Breast epithelium (tissue), 4 donors: ENCODE measurements at regions not wholly inside any gene's neighbourhood (a gene's known extent, or its start where the extent isn't known, plus 50 kb on each side); places are given as distances from the start of the nearest gene placed in this dataset.

Source experiments
- DNase-seq, 2 donors: peaks; one replicate each; pipeline ENCODE4 v3.0.0-alpha.2; 2019; ENCODE audit warnings: low spot score in 2 of 2
- H3K27ac ChIP-seq, 2 donors: fragments of 200-600 bp; sonication (generic) in 1 of 2; one replicate each; pipeline ENCODE4 v1.5.1; 2016 to 2019; ENCODE audit warnings: mild to moderate bottlenecking in 1 of 2
- H3K27me3 ChIP-seq, 2 donors: fragments of 200-600 bp; sonication (generic) in 1 of 2; one replicate each; pipeline versions ENCODE4 v1.5.1 to v1.6.0; 2017 to 2019; ENCODE audit warnings: control low read depth in 1 of 2, mild to moderate bottlenecking in 1 of 2
- H3K36me3 ChIP-seq: fragments of 200-600 bp; one replicate; pipeline ENCODE4 v1.5.1; 2019
- H3K4me1 ChIP-seq, 2 donors: fragments of 200-600 bp; sonication (generic); one replicate each; pipeline ENCODE4 v1.5.1; 2016 to 2019; ENCODE audit warnings: control low read depth in 1 of 2
- H3K4me3 ChIP-seq, 3 donors: fragments of 200-600 bp; sonication (generic); 1 replicate in 2 of 3; 2 replicates in 1 of 3; pipeline ENCODE4 v1.5.1; 2016 to 2019; ENCODE audit warnings: mild to moderate bottlenecking in 3 of 3, moderate library complexity in 2 of 3
- H3K9me3 ChIP-seq, 2 donors: fragments of 200-600 bp; sonication (generic) in 1 of 2; one replicate each; pipeline ENCODE4 v1.5.1; 2016 to 2019; ENCODE audit warnings: control low read depth in 1 of 2
- POLR2A ChIP-seq: fragments of 450-650 bp; IDR thresholded peaks from one replicate; pipeline ENCODE4 v1.6.1; 2016; ENCODE audit warnings: antibody characterized with exemption, mild to moderate bottlenecking, moderate library complexity
- POLR2AphosphoS5 ChIP-seq, 3 donors: sonication (generic); formaldehyde crosslinking; IDR thresholded peaks; one replicate each; pipeline ENCODE4 v1.6.1; 2017; ENCODE audit warnings: antibody characterized with exemption in 3 of 3
- intact Hi-C: fragments of 100-400 bp; cut with DNase I; formaldehyde crosslinking; loops from one replicate; pipeline ENCODE4 v1.15.1; 2023; ENCODE audit warnings: low total_unique reads
- TF ChIP-seq, protein P1 (sequence below), 3 donors: fragments of 450-650 bp; IDR thresholded peaks; one replicate each; pipeline ENCODE4 v1.5.1; 2016 to 2017; ENCODE audit warnings: antibody characterized with exemption in 3 of 3, mild to moderate bottlenecking in 3 of 3, moderate library complexity in 3 of 3

- Histone ChIP-seq H3K36me3 (no peaks in the 10 kb centered on the region), H3K4me1 (no peaks in the 10 kb centered on the region), H3K27ac (no peak overlapping the region), H3K27me3 (no peaks in the 10 kb centered on the region), H3K9me3 (no peaks in the 10 kb centered on the region), H3K4me3 (no peak overlapping the region)
- TF ChIP-seq, protein P1, sequence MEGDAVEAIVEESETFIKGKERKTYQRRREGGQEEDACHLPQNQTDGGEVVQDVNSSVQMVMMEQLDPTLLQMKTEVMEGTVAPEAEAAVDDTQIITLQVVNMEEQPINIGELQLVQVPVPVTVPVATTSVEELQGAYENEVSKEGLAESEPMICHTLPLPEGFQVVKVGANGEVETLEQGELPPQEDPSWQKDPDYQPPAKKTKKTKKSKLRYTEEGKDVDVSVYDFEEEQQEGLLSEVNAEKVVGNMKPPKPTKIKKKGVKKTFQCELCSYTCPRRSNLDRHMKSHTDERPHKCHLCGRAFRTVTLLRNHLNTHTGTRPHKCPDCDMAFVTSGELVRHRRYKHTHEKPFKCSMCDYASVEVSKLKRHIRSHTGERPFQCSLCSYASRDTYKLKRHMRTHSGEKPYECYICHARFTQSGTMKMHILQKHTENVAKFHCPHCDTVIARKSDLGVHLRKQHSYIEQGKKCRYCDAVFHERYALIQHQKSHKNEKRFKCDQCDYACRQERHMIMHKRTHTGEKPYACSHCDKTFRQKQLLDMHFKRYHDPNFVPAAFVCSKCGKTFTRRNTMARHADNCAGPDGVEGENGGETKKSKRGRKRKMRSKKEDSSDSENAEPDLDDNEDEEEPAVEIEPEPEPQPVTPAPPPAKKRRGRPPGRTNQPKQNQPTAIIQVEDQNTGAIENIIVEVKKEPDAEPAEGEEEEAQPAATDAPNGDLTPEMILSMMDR (IDR thresholded peaks at IDR 0.05): no peak
- no peak for TF ChIP-seq POLR2AphosphoS5 (IDR thresholded peaks at IDR 0.05)
- intact Hi-C loops: no loop called here
- no peak for DNase-seq
Observed at GRCh38 chr6:109290143-109290931, 91.9 kb downstream of the CD164 start.

DNA sequence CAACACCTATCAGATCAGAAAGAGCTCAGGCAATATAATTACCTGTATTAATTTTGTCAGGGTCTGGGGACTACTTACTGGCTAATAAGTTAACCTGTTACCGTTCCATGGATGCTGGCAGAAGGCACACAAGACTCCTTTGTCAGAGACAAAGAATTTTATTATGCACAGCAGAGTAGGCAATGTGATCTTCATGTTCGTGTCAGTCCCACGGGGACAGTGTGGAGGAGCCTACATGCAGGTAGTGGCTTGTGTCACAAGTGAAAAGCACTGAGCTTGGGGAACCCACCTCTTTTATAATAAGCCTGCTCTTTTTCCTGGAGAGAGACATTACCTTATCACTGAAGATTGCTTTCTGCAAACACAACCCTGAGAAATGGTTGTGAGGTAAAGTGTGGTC, 96.9 kb downstream of the CD164 start:
- Histone ChIP-seq H3K27me3 (no peaks in the 10 kb centered on the region), H3K36me3 (no peaks in the 10 kb centered on the region), H3K4me1 (no peaks in the 10 kb centered on the region), H3K4me3 (no peak overlapping the region), H3K27ac (no peak overlapping the region), H3K9me3 (no peaks in the 10 kb centered on the region)
- TF ChIP-seq POLR2AphosphoS5 (IDR thresholded peaks at IDR 0.05) (no peak), POLR2A (no peak)
- TF ChIP-seq, protein P1 (IDR thresholded peaks at IDR 0.05): no peak
- intact Hi-C loops: no loop called here
- DNase-seq: no peak

- no peaks in the 10 kb centered on the region for H3K36me3 ChIP-seq
- H3K27me3 ChIP-seq: no peaks in the 10 kb centered on the region
- no peak for DNase-seq
- no peaks in the 10 kb centered on the region for H3K4me1 ChIP-seq
- TF ChIP-seq POLR2AphosphoS5 (IDR thresholded peaks at IDR 0.05): no peak
- TF ChIP-seq, protein P1 (IDR thresholded peaks at IDR 0.05): no peak
- TF ChIP-seq POLR2A: no peak
- no peak overlapping the region for H3K4me3 ChIP-seq
- intact Hi-C loops: no loop called here
- no peaks in the 10 kb centered on the region for H3K9me3 ChIP-seq
- no peak overlapping the region for H3K27ac ChIP-seq
Observed at GRCh38 chr6:109284675-109285074, 97.6 kb downstream of the CD164 start.

- no peak for DNase-seq
- intact Hi-C loops: no loop called here
- no peaks in the 10 kb centered on the region for H3K4me1 ChIP-seq
- H3K4me3 ChIP-seq: no peak overlapping the region
- no peaks in the 10 kb centered on the region for H3K27me3 ChIP-seq
- TF ChIP-seq POLR2A (no peak), POLR2AphosphoS5 (IDR thresholded peaks at IDR 0.05) (no peak)
- TF ChIP-seq, protein P1 (IDR thresholded peaks at IDR 0.05): no peak
- no peaks in the 10 kb centered on the region for H3K9me3 ChIP-seq
- no peak overlapping the region for H3K27ac ChIP-seq
- no peaks in the 10 kb centered on the region for H3K36me3 ChIP-seq
Observed at GRCh38 chr6:109282756-109283155, 99.5 kb downstream of the CD164 start.

DNA sequence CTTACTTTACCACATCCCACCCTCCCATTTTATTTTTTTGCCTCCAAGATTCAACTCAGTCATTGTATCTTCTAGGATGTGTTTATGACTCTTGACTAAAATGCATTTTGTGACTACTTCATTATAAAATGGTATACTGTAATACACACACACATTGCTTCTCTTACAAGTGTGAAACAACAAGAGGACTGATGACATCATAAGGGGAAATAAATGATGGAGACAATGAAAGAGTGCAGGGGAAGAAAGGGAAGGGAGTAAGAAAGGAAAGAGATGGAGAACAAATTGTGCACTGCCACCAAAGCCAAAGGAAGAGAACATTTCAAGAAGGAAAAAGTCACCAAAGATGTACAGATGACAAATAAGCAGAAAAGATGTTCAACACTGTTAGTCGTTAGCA, 102.6 kb downstream of the CD164 start:
- intact Hi-C loops: no loop called here

More for the DNA sequence above, 102.6 kb downstream of the CD164 start:
- DNase-seq: no peak
- H3K9me3 ChIP-seq: no peaks in the 10 kb centered on the region
- no peak overlapping the region for H3K27ac ChIP-seq
- H3K4me3 ChIP-seq: no peak overlapping the region
- no peaks in the 10 kb centered on the region for H3K36me3 ChIP-seq
- TF ChIP-seq POLR2A (no peak), POLR2AphosphoS5 (IDR thresholded peaks at IDR 0.05) (no peak)
- TF ChIP-seq, protein P1 (IDR thresholded peaks at IDR 0.05): no peak
- no peaks in the 10 kb centered on the region for H3K27me3 ChIP-seq
- H3K4me1 ChIP-seq: no peaks in the 10 kb centered on the region
